ENCODE measurements at regions not wholly inside any gene's neighbourhood (a gene's known extent, or its start where the extent isn't known, plus 50 kb on each side); places are given as distances from the start of the nearest gene placed in this dataset.
"Not testable (repeated sequence)": the region's sequence is repeated elsewhere in the genome, so short reads cannot be mapped to it uniquely, and the experiment has no call there.

DNA sequence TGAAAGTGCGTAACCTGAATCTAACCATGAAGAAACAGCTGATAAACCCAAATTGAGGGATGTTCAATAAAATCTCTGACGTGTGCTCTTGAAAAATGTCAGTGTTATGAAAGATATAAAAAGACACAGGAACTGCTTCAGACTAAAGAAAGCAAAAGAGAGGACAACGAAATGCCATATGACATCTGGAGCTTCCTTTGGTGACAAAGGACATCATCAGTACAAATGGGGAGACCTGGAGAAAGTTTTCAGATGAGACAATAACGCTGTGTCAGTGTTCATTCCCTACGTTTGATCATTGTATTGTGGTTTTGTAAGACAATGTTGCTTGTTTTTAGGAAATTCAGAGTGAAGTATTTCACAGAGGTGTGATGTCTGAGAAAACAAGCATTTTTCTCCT, 125.9 kb upstream of the MAP1LC3B2 start:
- FAIRE-seq, result no peak

DNA sequence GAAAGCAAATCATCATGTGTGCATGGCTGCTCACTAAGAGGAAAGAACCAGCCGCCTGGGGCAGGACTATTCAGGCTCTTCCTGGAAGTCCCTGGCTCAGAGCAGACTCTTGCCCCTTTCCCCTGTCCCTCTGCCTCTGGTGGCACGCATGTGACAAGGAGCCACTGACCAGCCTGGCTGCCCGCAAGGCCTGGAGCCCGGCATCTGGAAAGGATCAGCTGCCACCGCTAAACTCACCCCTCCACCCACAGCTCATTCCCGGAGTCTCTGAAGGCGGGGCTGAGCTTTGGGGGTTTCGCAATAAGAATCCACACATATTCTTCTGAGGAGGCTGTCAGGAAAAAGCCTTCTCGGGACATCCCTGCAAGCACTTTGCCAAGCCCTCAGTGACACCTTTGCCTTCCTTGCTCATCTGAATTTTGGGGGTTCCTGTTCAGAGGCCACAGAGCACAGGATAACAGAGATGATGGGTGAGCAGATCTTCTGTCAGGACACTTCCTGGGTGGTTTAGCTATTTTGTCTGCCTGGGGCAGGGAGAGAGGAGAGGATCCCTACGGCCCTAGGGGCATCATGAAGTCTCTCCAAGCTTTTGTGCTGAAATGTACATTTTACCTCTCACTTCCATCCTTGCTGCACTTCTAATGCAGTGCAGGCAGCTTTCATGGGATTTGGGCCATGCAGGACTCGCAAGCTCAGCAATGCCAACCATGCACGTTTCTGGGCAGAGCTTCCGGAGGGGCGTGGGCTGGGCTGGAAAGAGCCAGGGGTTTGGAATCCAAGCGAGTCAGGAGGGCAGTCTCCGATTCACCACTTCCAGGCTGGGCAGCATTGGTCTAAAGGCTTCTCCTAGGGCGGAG, 124.8 kb upstream of the MAP1LC3B2 start:
- peak; percentile 69 for FAIRE-seq

DNA sequence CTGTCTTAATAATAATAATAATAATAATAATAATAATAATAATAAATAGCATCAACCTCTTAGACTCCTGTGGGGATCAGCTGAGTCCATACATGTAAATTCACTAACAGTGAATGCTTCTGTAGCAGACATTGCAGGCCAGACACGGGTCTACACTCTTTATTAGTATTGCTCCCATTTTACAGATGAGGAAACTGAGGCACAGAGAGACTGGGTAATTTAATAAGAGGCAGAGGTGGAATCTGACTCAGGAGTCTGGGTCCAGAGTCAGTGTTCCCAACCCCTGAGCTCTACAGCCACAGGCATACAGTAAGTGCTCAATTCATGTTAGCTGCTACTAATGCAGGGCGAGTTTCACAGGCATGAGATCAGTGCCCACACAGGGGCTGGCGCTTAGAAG, 123.2 kb upstream of the MAP1LC3B2 start:
- FAIRE-seq, result no peak

DNA sequence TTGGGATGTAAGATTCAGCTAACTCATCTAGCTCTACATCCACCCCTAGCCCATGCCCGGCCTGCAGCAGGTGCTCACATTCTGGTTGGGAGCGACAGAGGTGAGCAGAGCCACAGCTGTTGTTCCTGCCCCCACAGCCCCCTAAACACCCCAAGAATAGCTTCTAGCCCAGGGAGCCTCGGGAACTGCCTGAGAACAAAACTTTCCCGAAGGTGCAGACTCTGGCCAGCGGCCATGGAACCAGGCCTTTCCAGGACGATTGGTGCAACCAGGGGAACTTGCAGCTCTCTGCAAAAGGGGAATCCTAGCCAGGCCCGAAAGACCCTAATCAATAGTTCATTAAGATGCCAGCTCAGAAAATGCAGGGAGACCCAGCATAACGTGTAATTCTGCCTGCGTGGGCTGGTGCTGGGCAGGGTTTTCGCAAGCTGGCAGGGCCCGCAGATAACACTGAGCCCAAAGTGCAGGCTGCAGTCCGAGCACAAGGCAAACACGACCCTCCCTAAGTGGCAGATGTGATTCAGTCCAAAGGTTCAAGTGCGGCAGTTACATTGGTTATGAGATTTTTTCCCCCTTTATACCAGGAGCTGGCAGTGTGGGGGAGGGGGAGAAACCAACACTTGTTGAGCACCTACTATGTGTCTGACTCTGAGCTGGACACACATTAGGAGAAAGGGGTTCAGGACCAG, 122.5 kb upstream of the MAP1LC3B2 start:
- no peak for FAIRE-seq

DNA sequence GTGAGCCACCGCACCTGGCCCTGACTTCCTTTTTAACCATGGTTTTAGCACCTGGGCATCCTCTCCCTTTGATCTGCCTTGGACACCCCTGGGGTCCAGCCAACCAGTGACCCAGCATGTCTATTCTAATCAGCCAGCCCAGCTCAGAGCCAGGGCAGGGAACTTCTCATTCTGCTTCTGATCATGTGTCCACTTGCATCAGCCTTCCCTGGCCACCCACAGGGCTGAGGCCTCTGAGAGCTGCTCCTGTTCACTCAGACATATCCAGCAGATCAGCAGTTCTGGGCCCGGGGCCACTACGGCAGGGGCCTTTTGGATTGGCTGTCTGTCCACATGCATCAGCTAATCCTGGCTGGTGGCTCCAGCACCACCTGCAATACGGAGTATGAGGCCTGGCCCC, 117.9 kb upstream of the MAP1LC3B2 start:
- no peak for FAIRE-seq

DNA sequence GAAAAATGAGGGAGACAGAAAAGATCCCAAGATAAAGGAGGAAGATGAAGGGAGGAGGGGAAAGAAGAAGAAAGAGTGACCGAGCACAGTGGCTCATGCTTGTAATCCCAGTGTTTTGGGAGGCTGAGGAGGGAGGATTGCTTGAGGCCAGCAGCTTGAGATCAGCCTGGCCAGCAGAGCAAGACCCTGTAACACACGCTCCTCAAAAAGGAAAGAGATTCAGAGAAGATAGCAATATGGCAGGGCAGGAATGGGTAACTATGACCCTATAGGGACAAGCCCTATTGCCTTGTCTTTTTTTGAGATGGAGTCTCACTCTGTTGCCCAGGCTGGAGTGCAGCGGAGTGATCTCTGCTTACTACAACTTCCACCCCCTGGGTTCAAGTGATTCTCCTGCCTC, 116.9 kb upstream of the MAP1LC3B2 start:
- FAIRE-seq, result no peak

DNA sequence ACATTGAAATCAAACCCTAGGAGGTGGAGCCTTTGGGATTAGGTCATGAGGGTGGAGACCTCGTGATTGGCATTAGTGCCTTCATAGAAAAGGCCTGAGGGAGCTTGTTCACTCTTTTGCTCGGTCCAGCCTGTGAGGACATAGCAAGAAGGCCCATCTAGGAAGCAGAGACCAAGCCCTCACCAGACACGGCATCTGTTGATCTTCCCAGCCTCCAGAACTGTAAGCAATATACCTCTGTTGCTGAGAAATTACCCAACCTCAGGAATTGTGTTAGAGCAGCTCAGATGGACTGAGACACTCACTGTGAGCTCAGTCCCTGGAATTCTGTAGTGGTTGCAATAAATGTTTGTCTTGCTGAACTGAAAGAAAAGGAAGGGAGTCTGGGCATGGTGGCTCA, 116.2 kb upstream of the MAP1LC3B2 start:
- no peak for FAIRE-seq

DNA sequence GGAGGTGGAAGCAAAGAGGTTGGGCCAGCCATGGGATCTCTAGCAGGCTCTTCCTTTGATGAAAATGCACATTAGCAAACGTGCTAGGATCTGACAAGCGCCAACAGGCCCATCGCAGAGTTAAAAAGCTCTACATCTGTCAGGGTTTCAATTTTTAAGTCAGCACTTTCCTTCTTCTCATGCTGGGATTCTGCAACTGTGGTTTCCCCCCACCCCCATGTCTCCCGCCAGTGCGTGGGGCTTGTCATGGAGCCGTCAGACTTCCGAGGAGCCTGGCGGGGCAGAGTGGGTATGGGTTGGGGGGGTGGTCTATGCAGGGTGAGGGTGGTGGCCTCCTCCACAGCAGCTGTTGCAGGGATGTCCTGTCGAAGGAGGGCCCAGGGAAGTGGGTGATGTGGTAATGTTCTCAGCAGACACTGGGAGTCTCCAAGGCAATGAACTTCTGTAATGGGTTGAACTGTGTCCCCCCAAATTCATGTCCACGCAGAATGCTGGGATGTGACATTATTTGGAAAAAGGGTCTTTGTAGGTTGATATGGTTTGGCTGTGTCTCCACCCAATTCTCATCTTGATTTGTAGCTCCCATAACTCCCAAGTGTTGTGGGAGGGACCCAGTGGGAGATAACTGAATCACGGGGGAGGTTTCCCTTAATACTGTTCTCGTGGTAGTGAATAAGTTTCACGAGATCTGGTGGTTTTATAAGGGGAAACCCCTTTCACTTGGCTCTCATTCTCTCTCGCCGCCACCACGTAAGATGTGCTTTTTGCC, 115.2 kb upstream of the MAP1LC3B2 start:
- FAIRE-seq, result no peak

DNA sequence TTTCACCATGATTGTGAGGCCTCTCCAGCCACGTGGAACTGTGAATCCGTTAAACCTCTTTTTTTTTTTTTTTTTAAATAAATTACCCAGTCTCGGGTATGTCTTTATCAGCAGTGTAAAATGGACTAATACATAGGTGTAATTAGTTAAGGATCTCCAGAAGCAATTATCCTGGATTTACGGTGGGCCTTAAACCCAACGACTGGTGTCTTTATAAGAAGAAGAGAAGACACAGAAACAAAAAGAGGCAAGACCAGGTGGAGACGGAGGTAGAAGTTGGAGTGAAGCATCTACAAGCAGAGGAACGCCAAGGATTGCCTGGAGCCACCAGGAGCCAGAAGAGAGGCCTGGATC, 114.6 kb upstream of the MAP1LC3B2 start:
- no peak for FAIRE-seq

DNA sequence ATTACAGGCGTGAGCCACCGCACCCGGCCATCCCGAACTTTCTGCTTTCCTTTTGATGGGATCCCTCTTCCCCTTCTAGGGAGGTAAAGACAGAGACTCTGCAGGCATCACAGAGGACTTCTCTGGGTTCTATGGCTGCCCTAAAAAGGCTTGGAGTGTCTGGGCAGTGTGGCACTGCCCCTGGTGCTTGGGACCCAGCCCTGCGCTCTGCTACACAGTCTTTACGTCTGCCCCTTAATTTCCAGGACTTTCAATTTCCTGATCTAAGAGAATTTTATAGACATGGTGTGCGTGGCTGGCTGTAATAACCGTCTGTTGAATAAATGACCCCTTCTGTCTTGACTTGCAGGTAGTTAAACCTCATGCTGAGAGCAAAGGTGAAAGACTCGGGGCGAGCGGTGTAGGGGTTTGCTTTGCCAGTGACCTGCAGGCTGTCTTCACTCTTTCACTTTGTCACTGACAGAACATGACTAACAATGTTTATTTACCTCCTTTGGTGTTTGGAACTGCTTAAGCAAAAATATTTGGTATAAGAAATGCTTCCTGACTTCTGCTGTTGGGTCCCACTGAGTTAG, 110.9 kb upstream of the MAP1LC3B2 start:
- no peak for FAIRE-seq

DNA sequence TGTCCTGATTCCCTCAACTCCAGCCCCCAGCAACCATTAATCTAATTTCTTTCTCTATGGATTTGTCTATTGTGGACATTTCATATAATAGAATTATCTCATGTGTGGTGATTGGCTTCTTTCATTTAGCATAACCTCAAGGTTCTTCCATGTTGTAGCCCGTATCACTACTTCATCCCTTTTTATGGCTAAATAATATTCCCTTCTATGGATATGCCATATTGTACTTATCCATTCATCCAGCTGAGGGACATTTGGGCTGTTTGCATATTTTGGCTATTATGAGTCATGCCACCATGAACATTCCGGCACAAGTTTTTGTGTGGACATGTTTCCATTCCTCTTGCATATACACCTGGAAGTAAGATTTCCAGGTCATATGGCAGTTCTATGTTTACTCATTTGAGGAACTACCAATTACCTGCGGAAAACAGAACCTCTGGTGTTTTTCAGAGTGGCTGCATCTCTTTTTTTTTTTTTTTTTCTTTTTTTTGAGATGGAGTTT, 108.7 kb upstream of the MAP1LC3B2 start:
- FAIRE-seq, result no peak

DNA sequence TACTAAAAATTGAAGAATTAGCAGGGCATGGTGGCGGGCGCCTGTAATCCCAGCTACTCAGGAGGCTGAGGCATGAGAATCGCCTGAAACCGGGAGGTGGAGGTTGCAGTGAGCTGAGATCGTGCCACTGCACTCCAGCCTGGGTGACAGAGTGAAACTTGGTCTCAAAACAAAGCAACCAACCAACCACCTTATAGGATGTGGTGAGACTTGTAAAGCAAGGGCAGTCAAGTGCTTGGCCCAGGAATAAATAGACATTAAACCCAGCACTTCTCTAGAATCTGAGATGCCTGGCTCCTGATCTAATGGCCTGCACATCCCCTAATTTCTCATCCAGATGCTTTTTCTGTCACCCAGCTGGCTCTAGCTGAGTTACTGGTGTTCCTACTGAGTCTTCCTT, 106.2 kb upstream of the MAP1LC3B2 start:
- FAIRE-seq, result not testable (repeated sequence)

DNA sequence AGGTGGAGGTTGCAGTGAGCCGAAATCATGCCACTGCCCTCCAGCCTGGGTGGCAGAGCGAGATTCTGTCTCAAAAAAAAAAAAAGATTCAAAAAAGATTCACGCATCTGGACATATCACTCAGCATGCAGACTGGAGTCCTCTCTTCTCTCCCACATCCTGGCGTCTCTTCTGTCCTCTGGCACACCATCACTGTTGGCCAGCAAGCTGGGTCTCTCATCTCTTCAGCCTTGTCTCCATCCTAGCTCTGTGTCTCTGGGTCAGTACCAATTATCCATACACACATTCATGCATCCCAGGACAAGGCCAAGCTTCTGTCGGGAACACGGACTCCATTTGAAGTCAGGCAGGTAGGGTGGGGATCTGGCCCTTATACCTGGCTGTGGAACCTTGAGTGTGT, 105.5 kb upstream of the MAP1LC3B2 start:
- no peak for FAIRE-seq

DNA sequence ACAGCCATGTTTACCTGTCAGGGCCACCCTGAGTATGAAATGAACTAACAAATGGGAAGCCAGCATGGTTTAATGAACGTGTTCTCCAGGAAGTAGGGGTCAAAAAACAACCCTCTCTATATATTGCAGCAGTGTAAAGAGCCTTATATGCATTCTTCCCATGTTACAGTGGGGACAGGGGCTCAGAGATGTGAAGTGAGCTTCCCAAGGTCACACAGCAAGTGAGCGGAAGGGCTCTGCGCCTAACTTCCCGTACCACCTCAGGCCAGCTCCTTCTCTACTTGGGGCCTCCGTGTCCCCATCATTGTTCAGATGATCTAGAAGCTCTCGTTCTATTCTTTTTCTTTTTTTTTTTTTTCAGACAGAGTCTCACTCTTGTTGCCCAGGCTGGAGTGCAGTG, 105.1 kb upstream of the MAP1LC3B2 start:
- FAIRE-seq, result no peak

DNA sequence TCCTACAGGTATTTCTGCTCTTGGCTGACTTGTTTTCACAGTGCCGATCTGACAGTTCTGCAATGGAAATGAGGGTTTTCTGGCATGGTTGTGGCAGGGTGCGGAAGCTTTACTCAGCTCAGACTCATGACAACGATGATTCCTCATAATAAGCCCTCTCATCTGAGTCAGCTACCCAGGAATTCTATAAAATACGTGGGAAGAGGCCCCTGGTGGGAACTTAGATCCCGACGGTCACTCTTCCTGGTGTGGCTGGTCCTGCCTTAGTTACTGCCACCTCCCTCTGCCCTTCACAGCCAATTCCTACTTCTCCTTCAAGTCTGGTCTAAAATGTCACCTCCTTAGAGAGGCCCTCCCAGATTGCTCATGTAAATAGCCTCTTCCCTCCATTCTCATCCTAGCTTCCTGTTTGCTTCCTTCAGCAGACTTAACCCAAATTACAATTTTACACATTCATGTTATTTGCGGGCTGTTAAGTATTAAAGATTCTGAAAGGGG, 104.2 kb upstream of the MAP1LC3B2 start:
- FAIRE-seq, result no peak

DNA sequence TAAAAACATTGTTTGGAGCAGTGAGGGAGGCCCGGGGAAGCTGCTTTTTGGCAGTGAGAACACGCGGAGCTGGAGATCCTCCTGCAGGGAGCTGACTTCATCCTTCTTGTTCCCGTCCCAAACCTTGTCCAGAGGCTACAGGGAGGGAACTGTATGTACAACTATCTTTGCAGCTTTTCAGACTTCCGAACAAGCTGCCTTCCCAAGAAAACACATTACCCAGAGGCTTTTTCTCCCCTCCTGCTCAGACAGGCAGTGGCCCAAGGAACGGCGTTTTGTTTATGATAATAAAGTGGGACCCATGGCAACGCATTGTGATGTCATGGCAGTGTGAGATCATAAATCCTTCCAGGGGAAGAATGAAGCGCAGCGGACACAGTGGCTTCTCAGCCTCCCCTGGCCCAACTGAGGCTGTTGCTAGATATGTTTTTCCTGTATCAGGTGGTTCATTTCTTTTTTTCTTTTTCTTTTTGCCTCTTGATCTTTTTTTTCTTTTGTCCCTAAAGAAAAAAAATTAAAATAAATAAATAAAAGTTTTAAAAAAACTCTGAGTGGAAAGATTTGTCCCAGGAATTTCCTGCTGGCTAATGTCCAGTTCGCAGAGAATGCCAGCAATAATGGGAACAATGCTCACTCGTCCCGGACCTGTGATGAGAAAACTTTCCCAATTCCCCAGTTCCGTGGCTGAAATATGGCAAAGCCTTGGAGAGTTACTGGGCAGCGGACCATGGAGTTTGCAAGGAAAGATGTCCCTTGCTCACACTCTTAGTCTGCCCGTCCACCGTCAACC, 103.4 kb upstream of the MAP1LC3B2 start:
- FAIRE-seq, result no peak

DNA sequence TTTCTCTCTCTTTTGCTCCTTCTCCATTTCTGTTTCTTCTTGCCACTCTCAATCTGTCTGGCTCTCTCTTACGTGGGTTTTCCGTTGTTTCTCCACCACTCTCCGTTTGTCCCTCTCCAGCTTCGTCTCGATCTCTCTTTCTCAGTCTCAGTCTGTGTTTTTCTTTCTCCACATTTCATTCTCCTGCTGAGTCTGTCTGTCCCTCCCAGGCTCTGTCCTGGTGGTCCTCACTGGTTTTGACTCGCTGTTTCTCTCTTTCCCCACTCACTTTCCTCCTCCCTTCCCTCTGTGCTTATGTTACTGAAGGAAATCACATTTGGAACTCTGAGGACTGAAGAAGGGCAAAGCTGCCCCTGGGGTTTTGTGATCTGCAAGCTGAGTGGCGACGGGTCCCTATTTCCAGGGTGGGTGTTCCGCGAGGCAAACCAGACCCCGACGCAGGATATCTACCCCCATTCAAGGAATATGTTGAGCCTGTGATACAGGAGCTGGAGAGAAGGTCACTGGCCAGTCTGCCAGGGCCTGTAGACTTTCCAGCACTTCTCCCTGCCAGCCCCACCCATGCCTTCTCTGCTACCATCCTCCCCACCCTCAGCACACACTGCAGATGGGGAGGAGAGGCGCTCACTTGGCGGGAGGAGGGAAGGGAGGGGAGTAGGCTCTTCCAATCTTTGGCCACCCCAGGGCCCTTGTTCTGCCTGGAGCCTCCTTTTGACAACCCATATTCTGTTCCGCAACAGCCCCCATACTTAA, 102.7 kb upstream of the MAP1LC3B2 start:
- no peak for FAIRE-seq

DNA sequence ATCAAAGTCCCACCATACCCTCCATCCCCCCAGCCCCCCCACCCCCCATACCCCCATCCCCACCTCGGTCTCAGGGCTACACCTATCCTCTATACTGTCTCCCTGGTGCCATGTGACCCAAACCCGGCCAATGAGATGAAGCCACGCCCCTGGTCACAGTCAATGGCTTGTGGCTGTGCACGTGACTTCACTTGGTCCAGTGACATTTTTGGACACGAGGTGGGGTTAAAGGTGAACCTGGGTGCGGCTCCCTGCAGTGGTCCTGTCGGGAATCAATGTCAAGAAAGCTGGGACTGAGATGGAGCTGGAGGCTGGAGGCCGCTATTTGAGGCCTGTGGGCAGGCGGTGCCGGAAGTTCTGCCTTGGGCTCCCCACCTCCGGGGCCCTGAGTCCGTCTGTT, 100.7 kb upstream of the MAP1LC3B2 start:
- no peak for FAIRE-seq

DNA sequence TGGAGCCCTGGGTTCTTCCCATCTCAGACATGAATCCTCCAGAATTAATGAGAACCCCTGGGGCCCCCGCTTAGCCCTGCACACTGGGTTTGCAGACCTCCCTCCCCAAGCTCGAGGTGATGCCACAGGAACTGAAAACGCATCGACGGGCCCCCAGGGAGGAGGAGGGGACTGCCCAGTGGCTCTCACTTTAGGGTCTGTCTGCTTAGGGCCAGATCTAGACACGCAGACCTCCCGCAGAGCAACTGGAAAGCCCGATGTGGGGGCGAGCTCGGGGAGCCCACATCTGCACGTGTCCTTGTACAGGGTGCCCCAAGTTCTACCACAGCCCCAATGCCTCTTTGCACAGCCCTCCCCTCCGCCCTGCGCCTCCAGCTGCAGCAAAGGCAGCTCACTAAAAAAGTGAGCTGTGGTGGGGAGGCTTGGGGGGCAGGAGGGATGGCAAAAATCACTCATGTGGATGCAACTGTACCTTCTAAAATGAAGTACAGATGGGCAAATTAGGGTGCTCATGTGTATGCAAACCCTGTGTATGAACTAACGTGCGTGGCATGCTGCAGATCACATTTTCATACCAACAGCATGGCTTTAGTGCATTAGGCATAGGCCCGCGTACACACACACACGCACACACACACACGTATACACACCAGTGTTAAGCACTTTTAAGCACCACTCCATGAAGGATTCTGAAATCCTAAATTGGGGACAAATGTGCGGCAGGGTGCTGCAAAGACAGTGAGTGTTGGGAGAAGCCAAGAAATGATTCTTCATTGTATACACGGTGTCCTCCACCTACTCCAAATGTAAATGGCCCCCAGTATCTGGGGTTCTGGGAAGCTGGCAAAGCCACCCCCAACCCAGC, 99.9 kb upstream of the MAP1LC3B2 start:
- no peak for FAIRE-seq

DNA sequence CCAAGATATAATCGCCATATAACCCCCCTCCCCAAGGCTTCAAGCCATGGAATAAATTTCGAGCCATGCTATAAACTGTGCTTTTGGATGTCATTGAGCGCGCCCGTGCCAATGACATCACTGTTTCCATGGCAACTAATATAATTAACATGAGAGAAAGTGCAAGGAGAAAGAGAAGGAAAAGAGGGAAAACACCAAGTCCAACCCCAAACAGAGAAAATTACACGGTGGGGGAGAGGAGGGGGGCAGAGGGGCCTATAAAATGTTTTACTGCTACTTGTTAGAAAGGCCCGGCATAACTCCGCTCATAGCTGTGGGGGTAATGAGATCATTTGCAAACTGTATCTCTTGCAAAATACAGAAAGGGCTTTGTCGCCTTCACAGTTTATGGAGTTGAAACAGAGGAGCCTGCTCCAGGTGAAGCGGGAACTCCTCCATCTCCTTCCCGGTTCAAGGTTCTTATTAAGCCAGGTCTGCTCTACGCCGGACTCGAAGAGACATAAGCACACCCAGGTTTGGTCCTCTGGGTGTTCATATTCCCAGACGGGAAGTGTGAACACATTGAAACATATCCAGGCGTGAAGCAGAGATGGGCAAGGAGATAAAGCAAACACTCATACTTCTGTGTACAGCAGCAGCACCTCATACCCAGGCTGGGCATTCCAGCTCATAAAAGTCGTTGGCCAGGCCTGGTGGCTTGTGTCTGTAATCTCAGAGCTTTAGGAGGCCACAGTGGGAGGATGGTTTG, 99.1 kb upstream of the MAP1LC3B2 start:
- FAIRE-seq, result no peak

All from A204.1 (cell line).